ENCODE measurements at regions not wholly inside any gene's neighbourhood (a gene's known extent, or its start where the extent isn't known, plus 50 kb on each side); places are given as distances from the start of the nearest gene placed in this dataset.
"Not testable (repeated sequence)": the region's sequence is repeated elsewhere in the genome, so short reads cannot be mapped to it uniquely, and the experiment has no call there.

DNA sequence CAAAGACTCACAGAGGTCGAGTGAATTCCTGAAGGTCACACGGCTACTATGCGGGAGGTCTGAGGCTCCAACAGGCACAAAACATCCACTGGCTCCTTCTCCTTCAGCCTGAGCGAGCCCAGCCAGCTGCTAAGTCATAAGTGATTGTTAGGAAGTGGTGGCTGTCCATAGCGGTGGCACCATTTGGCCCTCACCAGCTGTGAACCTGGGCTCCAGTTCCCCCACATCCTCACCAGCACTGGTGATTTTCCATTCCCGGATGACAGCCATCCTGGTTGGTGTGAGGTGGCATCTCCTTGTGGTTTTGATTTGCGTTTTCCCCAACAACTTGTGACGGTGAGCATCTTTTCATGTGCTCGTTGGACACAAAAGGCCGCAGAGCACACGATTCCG, 302.8 kb downstream of the FOXL1 start:
- no peak for DNase-seq (ENCODE audit: low read depth in 2 of 3, low spot score in 1 of 3)

DNA sequence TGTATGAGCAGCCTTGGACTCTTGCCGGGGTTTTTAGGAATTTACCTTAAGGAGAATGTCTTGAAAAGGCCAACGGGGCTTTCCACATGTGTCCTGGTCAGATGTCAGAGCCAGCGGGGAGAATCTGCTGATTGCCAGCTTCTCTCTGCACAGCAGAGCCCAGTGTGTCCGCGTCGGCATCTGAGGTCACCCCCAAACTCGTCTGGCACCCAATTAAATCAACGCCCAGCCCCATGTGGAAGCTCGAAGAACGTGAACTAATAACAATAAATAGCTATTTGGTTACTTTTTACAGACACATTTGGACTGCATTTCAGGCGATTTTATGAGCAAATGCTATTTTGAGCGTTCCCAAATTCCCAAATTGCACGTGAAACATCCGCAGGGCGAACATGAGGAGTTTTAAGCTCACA, 303.5 kb downstream of the FOXL1 start:
- no peak for DNase-seq (ENCODE audit: low read depth in 2 of 3, low spot score in 1 of 3)

DNA sequence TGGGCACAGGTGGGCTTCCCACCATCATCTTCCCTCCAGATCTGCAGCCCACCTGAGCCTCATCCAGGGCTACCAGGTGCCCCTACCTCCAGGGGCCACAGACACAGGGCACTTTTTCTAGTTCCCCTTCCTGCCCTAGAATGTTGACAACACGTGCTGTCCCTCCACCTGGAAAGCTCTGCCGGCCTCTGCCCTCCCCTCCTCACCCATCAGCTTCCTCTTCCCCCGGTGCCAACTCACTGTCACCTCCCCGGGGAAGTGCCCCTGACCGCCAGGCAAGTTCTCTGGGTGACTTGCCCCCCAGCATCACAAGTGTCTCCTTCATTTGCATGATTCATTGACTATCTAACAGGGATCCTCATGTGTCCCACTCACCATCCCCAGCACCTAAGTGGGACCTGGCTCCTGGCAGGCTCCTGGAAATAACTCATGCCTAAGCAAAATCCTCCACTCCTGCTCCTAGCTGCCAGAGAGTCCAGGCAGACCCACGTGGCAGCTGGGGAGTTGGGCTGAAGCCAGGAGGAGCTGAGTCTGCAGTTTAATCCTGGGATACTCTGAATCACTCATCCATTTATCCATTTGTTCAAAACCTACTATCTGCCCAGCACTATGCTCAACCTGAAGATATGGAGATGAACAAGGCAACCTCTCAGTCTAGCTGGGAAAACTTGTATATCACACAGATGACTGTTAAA, 304.4 kb downstream of the FOXL1 start:
- no peak for DNase-seq (ENCODE audit: low read depth in 2 of 3, low spot score in 1 of 3)

DNA sequence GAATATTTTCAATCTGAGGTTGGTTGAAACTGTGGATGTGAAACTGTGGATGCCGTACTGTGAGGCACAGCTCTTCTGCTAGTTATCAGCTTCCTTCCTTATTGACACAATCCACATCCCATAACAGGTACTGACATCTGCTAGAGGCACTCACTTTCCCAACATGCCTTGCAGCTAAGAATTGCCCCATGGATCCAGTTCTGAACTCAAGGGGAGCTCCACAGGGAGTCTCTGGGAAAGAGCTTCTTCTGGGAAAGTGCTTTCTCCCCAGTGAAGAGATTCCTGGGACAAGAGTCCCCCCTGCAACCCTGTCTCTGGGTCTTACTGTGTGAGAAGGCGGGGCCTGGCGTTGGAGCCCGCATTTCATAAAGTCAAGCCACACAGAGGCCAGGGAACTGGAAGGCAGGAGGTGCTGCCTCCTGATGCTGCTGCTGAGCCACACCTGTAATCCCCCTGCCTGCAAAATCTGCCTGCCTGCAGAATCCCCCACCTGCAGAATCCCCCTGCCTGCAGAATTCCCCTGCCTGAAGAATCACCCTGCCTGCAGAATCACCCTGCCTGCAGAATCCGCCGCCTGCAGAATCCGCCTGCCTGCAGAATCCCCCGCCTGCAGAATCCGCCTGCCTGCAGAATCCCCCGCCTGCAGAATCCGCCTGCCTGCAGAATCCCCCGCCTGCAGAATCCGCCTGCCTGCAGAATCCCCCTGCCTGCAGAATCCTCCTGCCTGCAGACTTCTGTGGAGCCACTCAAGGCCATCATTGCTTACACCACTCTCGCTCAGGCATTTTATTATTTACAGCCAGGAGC, 305.4 kb downstream of the FOXL1 start:
- DNase-seq (ENCODE audit: low read depth in 2 of 3, low spot score in 1 of 3) = no peak

DNA sequence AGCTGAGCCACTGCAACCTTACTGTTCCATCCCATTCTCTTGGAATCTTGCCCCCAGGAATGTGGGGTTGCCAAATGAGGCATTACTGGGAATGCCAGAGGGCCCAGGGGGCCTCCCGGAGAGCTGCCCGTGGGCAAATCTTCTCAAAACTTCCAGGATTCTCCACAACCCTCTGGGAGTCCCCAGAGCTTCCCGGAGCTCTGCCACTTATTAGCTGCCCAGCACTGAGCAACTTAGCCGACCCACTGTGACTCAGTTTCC, 306.0 kb downstream of the FOXL1 start:
- DNase-seq (ENCODE audit: low read depth in 2 of 3, low spot score in 1 of 3) = no peak

DNA sequence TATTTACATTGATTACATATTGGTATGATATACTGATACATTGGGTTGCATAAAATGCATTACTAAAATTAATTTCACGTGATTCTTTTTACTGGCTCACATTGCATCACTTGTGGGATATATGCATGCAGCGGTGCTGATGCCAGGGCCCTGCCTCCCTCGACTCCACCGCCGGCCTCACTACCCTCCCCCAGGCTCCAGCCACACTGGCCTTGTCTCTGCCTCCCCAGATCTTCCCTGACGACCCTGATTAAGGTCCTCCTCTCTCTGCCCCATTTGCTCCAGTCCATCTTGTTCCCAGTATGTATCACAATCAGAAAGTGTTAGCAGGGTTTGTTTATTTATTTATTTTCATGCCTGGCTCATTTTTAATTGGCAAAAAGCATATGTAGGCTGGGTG, 306.8 kb downstream of the FOXL1 start:
- no peak for DNase-seq (ENCODE audit: low read depth in 2 of 3, low spot score in 1 of 3)

DNA sequence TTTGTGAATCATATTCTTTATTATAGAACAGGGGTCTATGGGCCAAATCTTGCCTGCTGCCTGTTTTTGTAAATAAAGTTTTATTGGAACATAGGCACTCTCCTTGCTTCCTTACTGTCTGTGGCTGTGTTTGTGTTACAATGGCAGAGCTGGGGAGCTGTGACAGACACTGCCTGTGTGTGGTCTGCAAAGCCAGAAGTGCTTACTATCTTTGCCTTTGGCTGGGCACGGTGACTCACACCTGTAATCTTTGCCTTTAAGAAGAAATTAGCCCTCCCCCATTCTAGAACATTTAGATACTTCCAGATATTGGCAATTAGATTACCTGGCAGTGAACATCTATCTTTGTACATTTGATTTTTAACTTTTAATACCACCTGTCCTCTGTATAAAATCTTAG, 308.3 kb downstream of the FOXL1 start:
- no peak for DNase-seq (ENCODE audit: low read depth in 2 of 3, low spot score in 1 of 3)

DNA sequence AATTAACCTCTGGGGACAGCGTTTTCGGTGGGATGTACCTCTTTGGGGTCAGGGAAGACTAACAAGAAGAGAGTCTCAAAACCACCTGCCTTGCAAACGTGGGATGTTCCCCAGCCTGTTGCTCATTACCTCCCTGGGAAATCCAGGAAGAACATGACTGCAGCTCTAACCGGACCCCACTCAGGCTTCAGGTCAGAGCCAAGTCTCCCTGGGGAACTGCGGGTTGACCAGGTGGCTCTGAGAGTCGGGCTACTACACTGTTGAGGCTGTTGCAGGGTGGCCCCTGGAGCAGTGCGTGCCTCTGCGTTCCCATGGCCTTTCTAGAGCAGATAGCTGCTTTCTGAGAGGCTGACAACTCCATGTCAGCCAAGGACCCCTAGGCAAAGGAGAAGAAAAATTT, 309.1 kb downstream of the FOXL1 start:
- DNase-seq (ENCODE audit: low read depth in 2 of 3, low spot score in 1 of 3) = no peak

DNA sequence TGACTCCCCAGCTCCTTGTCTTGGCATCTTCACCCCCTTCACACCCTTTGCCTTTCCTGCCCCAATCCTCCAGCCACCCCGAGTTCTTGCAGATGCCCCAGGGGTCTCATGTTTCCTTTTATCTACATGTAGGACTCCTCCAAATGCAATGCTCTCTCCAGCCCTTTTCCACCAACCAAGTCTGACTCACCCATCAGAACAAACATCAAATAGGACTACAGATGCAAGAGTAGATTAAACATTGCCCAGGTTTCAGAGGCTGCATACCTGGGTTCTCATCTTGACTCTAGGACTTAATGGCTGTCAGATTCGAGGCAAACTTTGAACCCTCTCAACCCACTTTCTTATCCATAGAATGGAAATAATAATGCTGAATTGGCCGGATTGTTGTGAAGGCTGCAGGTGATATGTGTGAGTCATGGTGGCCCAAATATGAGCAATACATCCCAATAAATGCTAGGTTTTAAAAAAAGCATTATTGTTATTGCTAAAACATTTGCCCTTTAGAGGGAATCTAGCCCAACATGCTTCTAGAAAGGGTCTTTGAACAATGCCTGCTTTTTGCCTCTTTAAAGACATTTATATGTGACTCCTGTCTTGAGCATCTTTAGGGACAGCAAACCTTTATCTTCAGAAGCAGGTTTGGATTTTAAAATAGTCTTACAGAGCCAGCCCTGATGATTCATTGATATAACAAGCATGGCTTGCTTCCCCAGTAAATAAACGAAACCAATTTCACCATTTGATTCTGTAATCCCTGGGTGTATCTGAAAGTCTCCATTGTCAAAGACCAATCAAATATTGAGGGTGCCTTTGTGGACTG, 310.1 kb downstream of the FOXL1 start:
- no peak for DNase-seq (ENCODE audit: low read depth in 2 of 3, low spot score in 1 of 3)

DNA sequence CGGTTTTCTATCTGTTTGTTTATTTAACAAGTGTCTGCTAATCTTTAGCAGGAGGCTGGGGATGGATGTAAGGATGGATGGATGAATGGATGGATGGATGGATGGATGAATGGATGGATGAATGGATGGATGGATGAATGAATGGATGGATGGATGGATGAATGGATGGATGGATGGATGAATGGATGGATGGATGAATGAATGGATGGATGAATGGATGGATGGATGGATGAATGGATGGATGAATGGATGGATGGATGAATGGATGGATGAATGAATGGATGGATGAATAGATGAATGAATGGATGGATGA, 310.7 kb downstream of the FOXL1 start:
- DNase-seq (ENCODE audit: low read depth in 2 of 3, low spot score in 1 of 3) = not testable (repeated sequence)

DNA sequence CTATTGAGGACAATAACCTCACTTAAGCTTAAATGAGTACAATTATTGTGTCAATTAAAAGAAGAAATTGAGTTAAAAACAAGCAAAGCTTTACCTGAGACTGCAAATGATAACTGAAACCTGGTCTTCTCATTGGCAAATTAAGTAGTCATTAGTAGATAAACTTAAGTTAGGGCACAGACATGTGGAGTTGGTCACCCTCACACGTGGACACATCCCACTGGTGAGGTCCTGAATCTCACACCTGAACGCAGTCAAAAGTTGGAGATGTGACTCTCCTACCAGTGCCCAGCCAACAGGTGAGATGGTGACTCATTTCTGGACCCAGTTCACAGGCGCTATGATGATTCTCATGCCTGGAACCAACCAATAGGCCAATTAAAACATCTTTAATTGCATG, 311.6 kb downstream of the FOXL1 start:
- DNase-seq (ENCODE audit: low read depth in 2 of 3, low spot score in 1 of 3) = no peak

DNA sequence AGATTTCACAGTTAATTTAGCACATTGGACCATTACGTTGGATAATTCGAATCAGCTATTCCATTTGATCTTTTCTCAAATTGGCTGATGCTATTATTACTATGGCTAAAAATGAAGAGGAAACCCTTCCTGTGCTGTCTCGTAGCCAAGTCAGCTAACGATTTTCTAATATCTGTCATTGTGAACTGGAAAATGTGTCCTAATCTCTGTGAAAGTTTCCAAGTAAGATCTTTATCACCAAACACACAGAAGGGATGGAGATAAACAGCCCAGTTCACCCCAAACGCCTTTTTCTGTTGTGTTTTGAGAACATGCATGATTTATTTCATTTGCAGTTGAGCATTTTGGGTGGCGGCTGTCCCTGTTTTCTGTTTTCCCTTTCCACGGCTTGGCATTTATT, 312.8 kb downstream of the FOXL1 start:
- no peak for DNase-seq (ENCODE audit: low read depth in 2 of 3, low spot score in 1 of 3)

DNA sequence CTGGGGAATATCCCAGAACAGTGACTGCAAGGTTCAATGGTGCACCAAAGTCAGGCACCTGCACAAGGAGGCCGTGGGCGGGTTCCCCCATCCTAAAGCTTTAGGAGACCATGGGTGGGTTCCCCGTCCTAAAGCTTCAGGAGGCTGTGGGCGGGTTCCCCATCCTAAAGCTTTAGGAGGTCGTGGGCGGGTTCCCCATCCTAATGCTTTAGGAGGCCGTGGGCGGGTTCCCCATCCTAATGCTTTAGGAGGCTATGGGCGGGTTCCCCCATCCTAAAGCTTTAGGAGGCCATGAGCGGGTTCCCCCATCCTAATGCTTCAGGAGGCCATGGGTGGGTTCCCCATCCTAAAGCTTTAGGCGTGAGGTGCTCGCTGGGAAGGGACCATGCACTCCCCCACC, 313.3 kb downstream of the FOXL1 start:
- DNase-seq (ENCODE audit: low read depth in 2 of 3, low spot score in 1 of 3) = no peak

DNA sequence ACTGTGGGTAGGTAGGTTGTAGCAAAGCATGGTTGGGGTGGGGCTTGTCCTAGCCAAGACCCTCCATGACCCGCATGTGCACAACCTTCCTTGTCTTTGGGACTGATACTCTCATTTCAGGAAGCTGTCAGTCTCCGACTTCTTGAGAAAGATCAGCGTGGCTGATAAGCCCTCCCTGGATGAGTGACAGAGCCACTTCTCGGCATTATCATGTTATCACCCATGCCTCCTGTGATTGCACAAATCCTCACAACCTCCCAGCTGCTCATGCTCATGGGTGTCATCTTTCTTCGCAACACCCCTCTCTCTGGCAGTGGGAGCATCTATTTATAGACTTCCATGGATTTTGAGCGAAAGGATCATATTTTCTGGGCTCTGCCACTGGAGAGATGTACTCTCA, 314.2 kb downstream of the FOXL1 start:
- DNase-seq (ENCODE audit: low read depth in 2 of 3, low spot score in 1 of 3) = no peak

DNA sequence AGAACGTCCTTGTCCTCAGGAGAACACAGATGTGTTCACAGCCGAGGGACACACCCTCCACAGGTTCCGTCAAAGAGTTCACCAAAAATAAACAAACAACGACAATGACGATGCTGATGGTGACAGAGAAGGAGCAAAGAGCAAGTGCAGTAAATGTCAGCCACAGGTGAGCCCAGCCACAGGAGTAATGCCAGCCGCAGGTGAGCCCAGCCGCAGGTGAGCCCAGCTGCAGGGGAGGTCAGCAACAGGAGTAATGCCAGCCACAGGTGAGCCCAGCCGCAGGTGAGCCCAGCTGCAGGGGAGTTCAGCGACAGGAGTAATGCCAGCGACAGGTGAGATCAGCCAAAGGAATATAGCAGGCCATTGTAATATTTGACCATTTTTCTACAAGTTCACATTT, 315.2 kb downstream of the FOXL1 start:
- no peak for DNase-seq (ENCODE audit: low read depth in 2 of 3, low spot score in 1 of 3)

DNA sequence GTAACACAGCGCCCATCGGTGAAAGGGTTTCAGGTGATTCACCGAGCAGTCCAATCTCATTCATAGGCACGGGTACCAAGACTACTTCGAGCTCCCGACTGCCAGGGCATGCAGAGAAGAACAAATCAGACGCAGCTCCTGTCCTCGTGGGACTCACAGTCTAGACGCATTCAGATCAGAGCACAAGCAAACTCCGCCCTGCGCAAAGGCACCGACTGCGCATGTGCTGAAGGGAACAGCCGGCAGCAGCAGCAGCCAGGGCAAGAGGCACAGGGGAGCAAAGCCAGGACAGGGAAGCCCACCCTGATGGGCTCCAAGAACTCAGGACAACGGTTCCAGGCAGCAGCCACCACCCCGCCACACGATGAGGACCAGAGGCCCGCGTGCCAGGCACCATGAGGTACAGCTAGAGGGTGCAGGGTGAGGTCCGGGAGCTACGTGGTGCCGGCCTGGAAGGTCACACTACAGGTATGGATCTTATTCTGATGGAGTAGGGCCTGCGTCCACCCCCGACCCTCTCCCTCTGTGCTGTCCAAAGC, 315.7 kb downstream of the FOXL1 start:
- no peak for DNase-seq (ENCODE audit: low read depth in 2 of 3, low spot score in 1 of 3)

DNA sequence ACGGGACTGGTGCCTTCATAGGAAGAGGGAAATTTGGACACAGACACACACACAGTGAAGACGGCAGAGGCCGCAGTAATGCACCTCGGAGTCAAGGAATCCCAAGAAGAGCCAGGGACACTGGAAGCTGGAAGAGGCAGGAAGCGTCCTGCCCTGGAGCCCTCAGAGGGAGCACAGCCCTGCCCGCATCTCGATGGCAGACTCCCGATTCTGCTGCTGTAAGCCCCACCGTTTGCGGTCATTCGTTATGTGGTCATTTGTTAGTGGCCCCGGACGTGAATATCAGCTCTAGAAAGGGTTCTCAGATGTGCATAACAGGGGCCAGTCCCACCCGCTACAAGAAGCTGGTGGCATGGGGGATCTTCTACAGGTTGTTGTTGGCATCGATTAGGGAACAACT, 316.6 kb downstream of the FOXL1 start:
- no peak for DNase-seq (ENCODE audit: low read depth in 2 of 3, low spot score in 1 of 3)

DNA sequence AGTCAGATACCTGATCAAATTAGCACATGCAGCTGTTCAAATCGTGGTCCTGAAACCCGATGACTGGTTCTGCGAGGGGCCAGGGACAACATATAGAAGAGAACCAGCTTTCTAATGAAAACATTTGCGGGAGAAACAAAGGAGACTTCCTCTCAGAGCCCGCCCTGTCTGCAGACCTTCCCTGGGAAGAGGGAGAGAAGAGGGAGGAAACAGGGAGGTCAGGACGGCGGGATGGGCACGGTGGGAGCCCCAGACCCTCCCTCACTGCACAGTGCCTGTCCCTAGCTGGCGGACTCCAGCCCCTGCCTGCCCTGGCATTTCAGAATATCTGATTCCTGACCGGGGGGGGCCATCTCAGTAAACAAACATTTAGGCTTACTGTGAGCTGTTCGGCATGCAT, 317.3 kb downstream of the FOXL1 start:
- no peak for DNase-seq (ENCODE audit: low read depth in 2 of 3, low spot score in 1 of 3)

DNA sequence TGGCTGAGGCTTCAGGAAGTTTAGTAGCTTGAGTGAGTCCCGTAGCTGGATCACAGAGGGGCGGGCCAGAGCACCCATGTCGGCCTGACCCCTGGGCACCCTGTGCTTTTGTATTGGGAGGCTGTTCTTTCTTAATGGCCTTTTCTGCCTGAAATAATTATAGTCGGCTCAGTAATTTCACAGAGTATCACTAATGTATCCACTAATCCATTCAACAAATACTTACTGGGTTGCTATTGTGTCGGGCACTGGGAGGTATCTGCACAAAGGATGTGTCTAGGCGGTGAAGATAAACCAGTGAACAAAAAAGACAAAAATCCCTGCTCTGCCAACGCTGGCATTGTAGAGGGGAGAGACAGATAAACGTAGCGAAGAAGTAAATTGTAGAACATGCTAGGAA, 318.6 kb downstream of the FOXL1 start:
- DNase-seq (ENCODE audit: low read depth in 2 of 3, low spot score in 1 of 3) = no peak

DNA sequence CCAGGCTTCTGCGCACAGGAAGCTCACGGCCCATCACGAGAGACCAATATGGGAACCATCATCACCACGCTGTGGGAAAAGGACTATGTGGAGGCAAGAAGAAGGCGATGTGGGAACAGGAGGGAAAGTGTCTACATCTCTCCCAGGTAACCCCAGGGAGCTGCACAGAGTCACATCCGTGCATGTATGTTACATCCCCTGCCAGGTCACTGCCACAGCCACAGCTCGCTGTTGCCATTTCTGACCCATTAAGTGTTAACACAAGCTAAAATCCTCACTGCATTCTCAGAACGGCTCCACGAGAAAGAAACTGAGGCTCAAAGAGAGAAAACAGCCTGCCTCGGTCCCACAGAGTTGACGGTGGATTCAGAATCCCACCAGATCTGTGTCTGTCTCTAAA, 319.1 kb downstream of the FOXL1 start:
- DNase-seq (ENCODE audit: low read depth in 2 of 3, low spot score in 1 of 3) = no peak

DNA sequence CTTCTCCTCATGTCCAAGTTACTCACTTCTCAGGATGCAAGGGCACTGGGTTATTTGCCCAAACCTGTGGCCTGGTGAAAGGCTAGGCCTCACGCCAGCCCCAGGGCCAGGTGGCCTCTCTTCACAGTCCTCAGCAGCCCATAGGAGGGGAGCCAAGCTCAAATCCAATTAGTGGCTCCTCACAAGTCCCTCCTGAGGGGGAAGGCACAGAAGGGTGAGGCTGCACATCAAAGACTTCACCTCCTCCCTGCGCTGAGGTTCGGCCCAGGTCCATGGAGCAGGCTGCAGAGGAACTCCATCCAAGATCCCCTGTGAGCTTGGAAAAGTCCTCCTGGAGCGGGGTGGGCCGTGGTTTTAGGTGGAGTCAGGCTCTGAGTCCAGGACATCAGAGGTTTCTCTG, 320.0 kb downstream of the FOXL1 start:
- DNase-seq (ENCODE audit: low read depth in 2 of 3, low spot score in 1 of 3) = no peak

DNA sequence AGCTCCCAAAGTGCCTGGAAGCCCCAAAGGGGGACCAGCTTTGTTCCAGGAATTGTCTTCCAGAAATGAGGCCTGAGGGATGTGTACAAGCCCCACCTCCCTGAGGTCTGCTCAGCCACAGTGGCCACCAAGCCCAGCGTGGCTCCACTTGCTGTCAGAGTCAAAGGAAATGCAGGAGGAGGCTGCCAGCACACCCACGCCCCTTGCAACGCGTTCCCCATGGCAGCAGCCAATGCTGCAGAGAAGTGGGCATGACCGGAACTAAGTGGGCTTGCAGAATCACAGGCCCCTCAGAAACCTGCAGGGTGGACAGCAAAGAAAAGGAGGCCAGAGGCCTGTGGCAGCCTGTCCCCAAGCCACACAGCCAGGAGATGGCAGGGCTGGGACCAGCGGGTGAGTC, 320.8 kb downstream of the FOXL1 start:
- DNase-seq (ENCODE audit: low read depth in 2 of 3, low spot score in 1 of 3) = no peak
